Activated naive CD8-positive, alpha-beta T cell treated with anti-CD3 and anti-CD28 coated beads for 36 hours (primary cell): ENCODE measurements at regions not wholly inside any gene's neighbourhood (a gene's known extent, or its start where the extent isn't known, plus 50 kb on each side); places are given as distances from the start of the nearest gene placed in this dataset.
"Not testable (repeated sequence)": the region's sequence is repeated elsewhere in the genome, so short reads cannot be mapped to it uniquely, and the experiment has no call there.

Experiments used
- DNase-seq: peaks from one replicate; pipeline ENCODE4 v3.0.0; 2021
- H3K27ac Mint-ChIP-seq: one replicate; pipeline ENCODE4 v1.8.0; 2022; ENCODE audit warnings: mild to moderate bottlenecking, moderate library complexity, mixed read lengths
- H3K27me3 Mint-ChIP-seq: one replicate; pipeline ENCODE4 v1.8.0; 2022; ENCODE audit warnings: mild to moderate bottlenecking, mixed read lengths
- H3K36me3 Mint-ChIP-seq: one replicate; pipeline ENCODE4 v1.8.0; 2021; ENCODE audit warnings: mild to moderate bottlenecking, mixed read lengths
- H3K4me1 Mint-ChIP-seq: one replicate; pipeline ENCODE4 v1.8.0; 2021; ENCODE audit warnings: mixed read lengths
- H3K4me3 Mint-ChIP-seq: one replicate; pipeline ENCODE4 v1.8.0; 2022; ENCODE audit warnings: mild to moderate bottlenecking, moderate library complexity, mixed read lengths
- H3K9me3 Mint-ChIP-seq: one replicate; pipeline ENCODE4 v1.8.0; 2022; ENCODE audit warnings: mixed read lengths

DNA sequence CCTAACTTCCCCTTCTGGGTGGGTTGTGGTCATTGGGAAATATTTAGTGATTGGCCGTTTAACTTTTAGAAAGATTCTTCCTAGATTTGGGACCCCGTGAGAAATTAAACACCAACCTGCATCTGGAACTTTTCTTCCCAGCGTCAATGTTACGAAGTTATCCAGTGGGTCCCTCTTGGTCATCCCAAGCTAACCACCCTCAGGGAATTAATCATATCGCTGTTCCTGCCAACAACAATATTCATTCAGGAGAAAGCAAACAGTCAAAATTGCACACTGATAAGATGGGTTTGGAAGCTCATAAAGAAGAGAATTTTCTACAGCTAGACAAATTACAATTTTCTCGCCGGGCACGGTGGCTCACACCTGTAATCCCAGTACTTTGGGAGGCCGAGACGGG is 121.2 kb upstream of the STX18 start:
- no peak overlapping the region for H3K27ac Mint-ChIP-seq
- peaks cover 3% of the 10 kb centered on the region for H3K36me3 Mint-ChIP-seq
- no peaks in the 10 kb centered on the region for H3K4me1 Mint-ChIP-seq
- H3K27me3 Mint-ChIP-seq, result no peaks in the 10 kb centered on the region
- H3K4me3 Mint-ChIP-seq, result no peak overlapping the region
- H3K9me3 Mint-ChIP-seq, result no peaks in the 10 kb centered on the region
- DNase-seq, result no peak

GRCh38 chr4:4662230-4662629 is 120.4 kb upstream of the STX18 start:
- Mint-ChIP-seq H3K27ac (no peak overlapping the region), H3K9me3 (no peaks in the 10 kb centered on the region), H3K36me3 (peaks cover 6% of the 10 kb centered on the region), H3K27me3 (no peaks in the 10 kb centered on the region), H3K4me1 (no peaks in the 10 kb centered on the region), H3K4me3 (no peak overlapping the region)
- no peak for DNase-seq

- no peak overlapping the region for H3K27ac Mint-ChIP-seq
- H3K4me3 Mint-ChIP-seq, result no peak overlapping the region
- no peaks in the 10 kb centered on the region for H3K4me1 Mint-ChIP-seq
- no peaks in the 10 kb centered on the region for H3K9me3 Mint-ChIP-seq
- DNase-seq, result no peak
- no peaks in the 10 kb centered on the region for H3K27me3 Mint-ChIP-seq
- H3K36me3 Mint-ChIP-seq, result peaks cover 6% of the 10 kb centered on the region
Observed at GRCh38 chr4:4659871-4660651, 118.2 kb upstream of the STX18 start.

DNA sequence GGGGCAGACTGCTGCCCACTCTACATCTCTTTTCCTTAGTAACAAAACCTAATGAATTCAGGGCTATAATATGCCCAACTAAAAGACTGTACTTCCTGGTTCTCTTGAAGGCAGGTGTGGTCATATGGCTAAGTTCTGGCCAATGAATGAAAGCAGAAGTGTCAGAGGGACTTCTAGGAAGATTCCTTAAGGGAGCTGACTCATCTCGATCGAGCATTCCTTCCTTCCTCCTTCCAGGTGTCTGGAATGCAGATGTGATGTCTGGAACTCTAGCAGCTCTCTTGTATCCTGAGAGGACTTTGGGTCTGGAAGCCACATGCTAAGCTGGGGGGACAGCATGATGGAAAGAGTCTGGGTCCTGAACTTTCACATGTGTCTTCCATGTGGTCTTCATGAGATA is 116.2 kb upstream of the STX18 start:
- H3K4me3 Mint-ChIP-seq, result no peak overlapping the region
- no peak for DNase-seq
- peaks cover 7% of the 10 kb centered on the region for H3K36me3 Mint-ChIP-seq
- no peaks in the 10 kb centered on the region for H3K27me3 Mint-ChIP-seq
- H3K27ac Mint-ChIP-seq, result no peak overlapping the region
- H3K4me1 Mint-ChIP-seq, result no peaks in the 10 kb centered on the region
- no peaks in the 10 kb centered on the region for H3K9me3 Mint-ChIP-seq

GRCh38 chr4:4656977-4657376 is 115.1 kb upstream of the STX18 start:
- Mint-ChIP-seq H3K36me3 (peaks cover 10% of the 10 kb centered on the region), H3K27ac (no peak overlapping the region), H3K9me3 (no peaks in the 10 kb centered on the region), H3K27me3 (no peaks in the 10 kb centered on the region), H3K4me3 (no peak overlapping the region), H3K4me1 (no peaks in the 10 kb centered on the region)
- no peak for DNase-seq

DNA sequence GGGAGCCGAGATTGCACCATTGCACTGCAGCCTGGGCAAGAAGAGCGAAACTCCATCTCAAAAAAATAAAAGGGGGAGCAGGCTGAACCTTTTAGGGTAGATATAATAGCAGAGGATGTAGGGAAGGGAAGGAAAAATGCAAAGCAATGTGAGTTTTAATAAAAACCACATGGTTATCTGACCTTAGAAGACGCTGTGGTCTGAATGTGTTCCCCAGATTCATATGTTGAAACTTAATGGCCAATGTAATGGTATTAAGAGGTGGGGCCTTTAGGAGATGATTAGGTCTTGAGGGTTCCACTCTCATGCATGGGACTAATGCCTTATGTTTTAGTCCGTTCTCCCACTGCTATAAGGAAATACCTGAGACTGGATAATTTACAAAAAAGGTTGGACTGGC is 114.1 kb upstream of the STX18 start:
- no peaks in the 10 kb centered on the region for H3K27me3 Mint-ChIP-seq
- no peak for DNase-seq

DNA sequence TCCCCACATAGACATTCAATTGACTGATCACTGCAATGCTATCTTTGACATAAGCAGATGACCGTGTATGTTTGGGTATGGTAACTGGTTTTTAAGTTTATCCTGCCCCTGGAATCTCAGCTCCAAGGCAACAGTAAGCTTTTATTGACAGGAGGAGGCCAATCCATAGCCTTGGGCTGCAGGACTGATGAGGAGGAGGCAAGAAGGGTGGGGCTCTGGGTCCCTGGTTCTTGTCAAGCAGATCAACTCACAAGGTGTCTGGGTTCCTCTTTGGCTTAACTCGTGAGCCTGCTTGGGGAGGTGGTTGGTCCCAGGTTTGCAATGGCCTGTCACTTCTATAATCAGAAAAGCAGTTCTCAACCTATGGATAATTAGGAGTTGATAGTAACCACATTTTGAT is 113.2 kb upstream of the STX18 start:
- H3K9me3 Mint-ChIP-seq, result no peaks in the 10 kb centered on the region
- H3K27me3 Mint-ChIP-seq, result no peaks in the 10 kb centered on the region
- H3K36me3 Mint-ChIP-seq, result peaks cover 10% of the 10 kb centered on the region
- H3K4me3 Mint-ChIP-seq, result no peak overlapping the region
- no peaks in the 10 kb centered on the region for H3K4me1 Mint-ChIP-seq
- H3K27ac Mint-ChIP-seq, result no peak overlapping the region
- DNase-seq, result no peak

More for the DNA sequence above, 114.1 kb upstream of the STX18 start:
- no peaks in the 10 kb centered on the region for H3K4me1 Mint-ChIP-seq
- peaks cover 10% of the 10 kb centered on the region for H3K36me3 Mint-ChIP-seq
- no peak overlapping the region for H3K4me3 Mint-ChIP-seq
- no peak overlapping the region for H3K27ac Mint-ChIP-seq
- H3K9me3 Mint-ChIP-seq, result no peaks in the 10 kb centered on the region

DNA sequence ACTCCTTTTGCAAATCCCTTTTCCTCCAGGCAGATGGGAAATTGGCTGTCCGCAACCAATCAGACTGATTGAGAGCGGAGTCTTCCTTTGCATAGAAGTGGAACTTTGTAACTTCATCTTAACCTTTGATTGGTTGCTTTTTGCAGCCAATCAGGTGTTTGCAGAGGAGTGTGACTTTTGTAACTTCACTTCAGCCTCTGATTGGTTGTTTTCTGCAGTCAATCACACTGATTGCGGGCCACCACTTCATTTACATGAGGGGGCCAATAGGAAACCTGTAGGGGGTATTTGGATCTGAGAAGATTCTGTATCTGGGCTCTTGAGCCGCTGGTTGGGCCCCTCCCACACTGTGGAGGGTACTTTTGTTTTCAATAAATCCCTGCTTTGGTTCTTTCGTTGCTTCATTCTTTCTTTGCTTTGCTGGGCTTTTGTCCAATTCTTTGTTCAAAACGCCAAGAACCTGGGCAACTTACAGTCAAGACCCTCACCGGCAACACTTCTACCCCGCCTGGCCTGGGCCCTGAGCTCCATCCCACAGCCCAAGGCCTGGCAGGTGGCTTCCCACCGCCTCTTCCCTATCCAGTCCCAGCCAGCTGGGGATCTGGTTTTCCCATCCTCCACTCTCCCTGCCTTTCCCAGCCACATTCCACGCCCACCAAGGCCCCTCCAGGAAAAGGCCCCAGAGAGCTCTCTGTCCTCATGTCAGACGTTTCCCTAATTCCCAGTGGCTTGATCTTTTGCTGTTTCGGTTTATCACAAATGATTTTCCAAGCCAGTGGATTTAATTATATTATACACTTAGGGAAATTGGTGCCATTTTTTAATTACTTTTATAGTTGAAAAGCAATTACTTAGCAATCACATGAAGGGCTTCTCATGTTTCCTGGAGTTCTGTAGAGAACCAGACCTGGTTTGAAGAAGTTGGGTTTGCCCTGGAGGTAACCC is 110.2 kb upstream of the STX18 start:
- Mint-ChIP-seq H3K4me3 (no peak overlapping the region), H3K27ac (no peak overlapping the region), H3K27me3 (no peaks in the 10 kb centered on the region), H3K4me1 (no peaks in the 10 kb centered on the region), H3K9me3 (no peaks in the 10 kb centered on the region), H3K36me3 (peaks cover 11% of the 10 kb centered on the region)
- no peak for DNase-seq

DNA sequence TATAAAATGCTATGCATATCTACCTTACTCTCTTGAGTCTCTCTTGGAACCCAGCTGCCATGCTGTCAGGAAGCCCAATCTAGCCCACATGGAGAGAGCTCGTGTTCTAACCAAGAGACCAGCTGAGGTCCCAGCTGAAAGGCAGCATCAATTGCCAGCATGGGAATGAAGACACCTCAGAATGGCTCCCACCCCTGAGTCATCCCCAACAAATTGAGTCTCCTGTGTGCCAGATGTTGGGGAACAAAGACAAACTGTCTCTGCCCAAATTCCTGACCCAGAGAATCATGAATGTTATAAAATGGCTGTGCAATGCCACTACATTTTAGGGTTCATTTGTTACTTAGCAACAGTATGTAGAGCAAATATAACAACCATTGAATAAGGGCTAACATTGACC is 105.2 kb upstream of the STX18 start:
- Mint-ChIP-seq H3K4me1 (no peaks in the 10 kb centered on the region), H3K9me3 (no peaks in the 10 kb centered on the region), H3K27ac (no peak overlapping the region), H3K36me3 (peaks cover 7% of the 10 kb centered on the region), H3K4me3 (no peak overlapping the region), H3K27me3 (no peaks in the 10 kb centered on the region)
- DNase-seq, result no peak

DNA sequence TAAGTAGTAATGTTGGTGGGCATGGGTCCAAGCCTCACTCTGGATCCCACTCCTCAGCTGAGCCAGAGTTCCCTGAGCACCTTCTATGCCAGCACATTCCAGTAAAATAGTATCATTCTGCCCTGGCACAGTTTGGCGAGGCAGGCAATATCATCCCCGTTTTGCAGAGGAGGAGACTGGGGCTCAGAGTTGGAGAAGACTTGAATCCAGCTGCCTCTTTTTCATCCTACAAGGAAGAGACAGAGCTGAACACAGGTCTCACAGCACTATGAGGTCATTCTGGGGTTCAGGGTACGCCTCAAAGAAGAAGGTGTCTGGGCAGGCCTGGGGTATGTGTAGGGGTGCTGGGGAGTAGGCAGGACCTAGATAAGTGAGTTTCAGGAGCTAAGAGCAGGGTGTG is 103.9 kb upstream of the STX18 start:
- Mint-ChIP-seq H3K27ac (no peak overlapping the region), H3K9me3 (no peaks in the 10 kb centered on the region), H3K4me1 (no peaks in the 10 kb centered on the region), H3K27me3 (no peaks in the 10 kb centered on the region), H3K4me3 (no peak overlapping the region), H3K36me3 (peaks cover 7% of the 10 kb centered on the region)
- no peak for DNase-seq

GRCh38 chr4:4644277-4644676 is 102.4 kb upstream of the STX18 start:
- H3K4me1 Mint-ChIP-seq, H3K4me3 Mint-ChIP-seq, H3K27ac Mint-ChIP-seq, H3K27me3 Mint-ChIP-seq, DNase-seq, H3K9me3 Mint-ChIP-seq, H3K36me3 Mint-ChIP-seq: not testable (repeated sequence)

- not testable (repeated sequence) for H3K9me3 Mint-ChIP-seq, H3K27ac Mint-ChIP-seq, H3K4me3 Mint-ChIP-seq, DNase-seq, H3K27me3 Mint-ChIP-seq, H3K4me1 Mint-ChIP-seq, H3K36me3 Mint-ChIP-seq
Observed at GRCh38 chr4:4643743-4644142, 101.9 kb upstream of the STX18 start.

- peaks cover 3% of the 10 kb centered on the region for H3K4me1 Mint-ChIP-seq
- H3K36me3 Mint-ChIP-seq, result peaks cover 10% of the 10 kb centered on the region
- peaks cover 6% of the 10 kb centered on the region for H3K9me3 Mint-ChIP-seq
- DNase-seq, result no peak
- H3K27ac Mint-ChIP-seq, result no peak overlapping the region
- no peak overlapping the region for H3K4me3 Mint-ChIP-seq
- H3K27me3 Mint-ChIP-seq, result no peaks in the 10 kb centered on the region
Observed at GRCh38 chr4:4643306-4643705, 101.5 kb upstream of the STX18 start.

DNA sequence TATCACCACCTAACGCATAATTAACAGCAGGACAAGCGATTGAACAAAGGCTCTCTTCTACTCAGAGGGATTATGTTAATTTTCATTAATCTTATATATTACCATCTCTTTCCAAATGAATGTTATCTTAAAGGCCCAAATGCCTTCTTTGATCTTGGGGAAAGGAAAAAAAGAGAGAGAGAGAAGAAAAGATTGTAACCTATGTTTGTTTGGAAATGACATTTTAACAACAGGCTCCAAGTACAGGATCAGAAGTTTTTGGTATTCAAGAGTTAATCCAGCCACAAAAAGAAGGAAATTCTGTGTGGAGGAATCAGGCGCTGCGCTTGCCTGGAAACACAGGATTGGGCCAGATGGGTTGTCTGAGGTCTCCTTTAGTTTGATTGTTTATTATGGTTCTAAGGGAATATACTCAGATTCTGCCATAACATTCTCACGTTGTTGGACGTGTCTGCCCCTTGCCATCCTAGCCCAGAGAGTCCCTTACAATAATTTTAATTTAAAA is 100.7 kb upstream of the STX18 start:
- Mint-ChIP-seq H3K27ac (no peak overlapping the region), H3K27me3 (no peaks in the 10 kb centered on the region), H3K9me3 (peaks cover 6% of the 10 kb centered on the region), H3K36me3 (peaks cover 14% of the 10 kb centered on the region), H3K4me1 (peaks cover 8% of the 10 kb centered on the region), H3K4me3 (no peak overlapping the region)
- no peak for DNase-seq

- Mint-ChIP-seq H3K4me1 (peaks cover 8% of the 10 kb centered on the region), H3K36me3 (peaks cover 15% of the 10 kb centered on the region), H3K9me3 (peaks cover 6% of the 10 kb centered on the region), H3K4me3 (no peak overlapping the region), H3K27me3 (no peaks in the 10 kb centered on the region), H3K27ac (no peak overlapping the region)
- DNase-seq, result no peak
Observed at GRCh38 chr4:4641661-4642495, 100.0 kb upstream of the STX18 start.
